GM23248 (cell line): ENCODE measurements at regions not wholly inside any gene's neighbourhood (a gene's known extent, or its start where the extent isn't known, plus 50 kb on each side); places are given as distances from the start of the nearest gene placed in this dataset.

Experiments
- EZH2 ChIP-seq: fragments of 200-600 bp; sonication (generic); IDR thresholded peaks from 2 replicates; pipeline ENCODE4 v1.6.1; 2018; ENCODE audit warnings: antibody characterized with exemption, mild to moderate bottlenecking; ENCODE audit not compliant: insufficient read depth, poor library complexity, severe bottlenecking
- EZH2phosphoT487 ChIP-seq: fragments of 200-600 bp; sonication (generic); IDR thresholded peaks from 2 replicates; pipeline ENCODE4 v1.6.1; 2018; ENCODE audit warnings: antibody characterized with exemption, moderate library complexity, mild to moderate bottlenecking, low read depth; ENCODE audit not compliant: insufficient read depth

DNA sequence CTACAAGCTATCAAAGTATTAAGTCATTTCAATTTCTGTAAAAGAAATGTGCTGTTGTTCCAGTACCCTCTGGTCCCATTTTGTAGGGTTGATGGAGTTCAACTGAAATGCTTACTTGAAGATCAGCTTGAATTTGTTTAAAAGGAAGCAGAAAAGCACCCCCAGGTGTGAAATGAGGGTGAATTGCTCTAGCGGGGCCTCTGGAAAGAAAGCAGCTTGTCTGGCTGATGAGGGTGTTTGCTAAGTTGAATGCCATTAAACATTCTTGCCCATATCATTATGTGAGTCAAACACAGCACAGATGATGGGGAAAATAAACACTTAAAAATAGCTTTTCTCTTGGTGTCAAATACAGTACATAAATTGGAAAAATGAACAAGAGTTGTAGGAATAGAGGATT, 280.3 kb downstream of the RAB38 start:
- TF ChIP-seq EZH2 (no peak), EZH2phosphoT487 (no peak)
